ENCODE measurements at regions not wholly inside any gene's neighbourhood (a gene's known extent, or its start where the extent isn't known, plus 50 kb on each side); places are given as distances from the start of the nearest gene placed in this dataset.
"Not testable (repeated sequence)": the region's sequence is repeated elsewhere in the genome, so short reads cannot be mapped to it uniquely, and the experiment has no call there.

DNA sequence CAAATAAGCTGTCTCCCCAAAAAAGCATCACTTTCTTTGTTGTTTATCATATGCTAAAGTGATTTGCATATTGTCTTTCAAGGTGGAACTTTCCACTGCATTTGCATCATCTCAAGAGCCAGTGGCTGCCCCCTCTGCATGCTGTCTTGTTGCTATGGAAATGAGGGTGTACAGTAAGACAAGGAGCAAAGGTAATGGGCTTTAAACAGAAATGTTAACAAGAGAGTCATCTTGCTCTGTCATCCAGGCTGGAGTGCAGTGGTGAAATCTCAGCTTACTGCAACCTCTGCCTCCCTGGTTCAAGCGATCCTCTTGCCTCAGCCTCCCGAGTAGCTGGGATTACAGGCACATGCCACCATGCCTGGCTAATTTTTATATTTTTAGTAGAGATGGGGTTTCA lies 159.2 kb downstream of the ENC1 start:
- TF ChIP-seq, protein P1, sequence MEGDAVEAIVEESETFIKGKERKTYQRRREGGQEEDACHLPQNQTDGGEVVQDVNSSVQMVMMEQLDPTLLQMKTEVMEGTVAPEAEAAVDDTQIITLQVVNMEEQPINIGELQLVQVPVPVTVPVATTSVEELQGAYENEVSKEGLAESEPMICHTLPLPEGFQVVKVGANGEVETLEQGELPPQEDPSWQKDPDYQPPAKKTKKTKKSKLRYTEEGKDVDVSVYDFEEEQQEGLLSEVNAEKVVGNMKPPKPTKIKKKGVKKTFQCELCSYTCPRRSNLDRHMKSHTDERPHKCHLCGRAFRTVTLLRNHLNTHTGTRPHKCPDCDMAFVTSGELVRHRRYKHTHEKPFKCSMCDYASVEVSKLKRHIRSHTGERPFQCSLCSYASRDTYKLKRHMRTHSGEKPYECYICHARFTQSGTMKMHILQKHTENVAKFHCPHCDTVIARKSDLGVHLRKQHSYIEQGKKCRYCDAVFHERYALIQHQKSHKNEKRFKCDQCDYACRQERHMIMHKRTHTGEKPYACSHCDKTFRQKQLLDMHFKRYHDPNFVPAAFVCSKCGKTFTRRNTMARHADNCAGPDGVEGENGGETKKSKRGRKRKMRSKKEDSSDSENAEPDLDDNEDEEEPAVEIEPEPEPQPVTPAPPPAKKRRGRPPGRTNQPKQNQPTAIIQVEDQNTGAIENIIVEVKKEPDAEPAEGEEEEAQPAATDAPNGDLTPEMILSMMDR (IDR thresholded peaks at IDR 0.05): not testable (repeated sequence)
- not testable (repeated sequence) for TF ChIP-seq EZH2phosphoT487, EZH2 (IDR thresholded peaks at IDR 0.05)
